DMS153 (cell line): ENCODE measurements at regions not wholly inside any gene's neighbourhood (a gene's known extent, or its start where the extent isn't known, plus 50 kb on each side); places are given as distances from the start of the nearest gene placed in this dataset.

Experiments
- DNase-seq: peaks from one replicate; lab custom pipeline; 2025; lab: John Stamatoyannopoulos, UW

GRCh38 chr13:39858794-39859193 is 203.3 kb downstream of the COG6 start:
- DNase-seq = no peak

DNA sequence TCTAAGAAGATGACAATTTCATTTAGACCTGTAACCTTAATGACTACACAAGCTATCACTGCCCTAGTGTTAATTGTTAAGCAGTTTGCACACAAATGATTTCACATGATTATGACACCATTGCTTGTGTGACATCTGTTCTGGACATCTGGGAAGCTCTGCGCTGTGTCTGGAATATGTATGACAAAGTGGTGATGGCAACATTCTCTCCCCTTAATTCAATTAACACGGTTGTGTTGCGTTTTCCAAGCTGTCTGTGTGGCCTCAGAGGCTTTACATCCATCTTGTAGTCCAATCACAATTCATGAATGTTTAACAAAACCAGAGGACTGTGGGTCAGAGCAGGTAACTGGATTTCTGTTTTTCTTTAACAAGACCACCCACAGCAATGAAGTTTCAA is 204.4 kb downstream of the COG6 start:
- DNase-seq = no peak

DNA sequence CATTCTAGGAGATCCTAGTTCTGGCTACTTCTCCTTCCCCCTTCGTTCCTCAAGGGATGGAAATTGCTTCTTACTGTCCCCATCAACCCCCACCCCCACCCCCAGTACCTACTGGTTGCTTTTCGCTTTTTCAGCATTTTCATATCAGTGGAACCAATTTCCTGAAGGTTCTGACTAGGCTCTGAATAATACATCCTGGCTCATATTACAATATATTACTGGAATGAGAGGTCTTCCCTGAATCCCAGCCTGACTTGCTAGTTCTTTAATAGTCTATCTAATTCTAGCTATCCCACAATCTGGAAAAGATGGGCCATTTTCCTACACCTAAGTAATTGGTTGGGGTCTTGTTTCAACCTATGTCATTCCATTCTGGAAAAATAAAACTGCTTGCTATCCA is 207.4 kb downstream of the COG6 start:
- no peak for DNase-seq

- DNase-seq = no peak
Measured at GRCh38 chr13:39864221-39864620, 208.8 kb downstream of the COG6 start.

DNA sequence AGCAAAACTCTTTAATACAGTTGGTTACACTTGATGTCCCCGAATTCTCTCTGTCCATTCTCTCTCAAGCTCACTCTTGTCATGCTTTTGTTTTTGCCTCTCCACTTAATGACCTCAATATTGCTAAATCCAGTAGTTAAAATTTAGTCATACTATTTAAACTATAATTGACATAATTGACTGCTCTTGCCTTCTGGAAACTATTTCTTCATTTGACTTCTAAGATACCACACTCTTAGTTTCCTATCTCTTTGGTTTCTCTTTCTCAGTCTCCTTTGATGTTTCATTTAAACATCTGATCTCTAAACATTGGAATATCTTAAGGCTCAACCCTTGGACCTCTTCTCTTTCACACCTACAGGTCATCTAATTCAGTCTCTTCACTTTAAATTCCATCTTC is 211.3 kb downstream of the COG6 start:
- no peak for DNase-seq

DNA sequence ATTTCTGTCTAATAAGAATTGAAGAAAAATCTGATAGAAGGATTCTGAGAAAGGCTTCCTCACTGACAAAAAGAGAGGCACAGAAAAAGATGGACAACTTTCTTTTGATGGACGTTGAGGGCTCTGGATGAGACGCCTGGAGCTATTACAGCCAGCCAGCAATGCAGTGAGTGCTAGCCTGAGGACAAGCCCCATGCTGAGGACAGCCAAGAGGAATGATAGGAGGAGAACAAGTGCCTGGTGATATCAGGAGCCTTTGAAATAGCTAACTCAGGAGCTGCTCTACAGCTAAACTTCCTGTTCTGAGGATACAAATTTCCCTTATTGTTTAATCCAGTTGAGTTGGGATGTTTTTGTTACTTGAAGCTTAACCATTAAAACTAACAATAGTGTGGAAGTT is 212.3 kb downstream of the COG6 start:
- no peak for DNase-seq

DNA sequence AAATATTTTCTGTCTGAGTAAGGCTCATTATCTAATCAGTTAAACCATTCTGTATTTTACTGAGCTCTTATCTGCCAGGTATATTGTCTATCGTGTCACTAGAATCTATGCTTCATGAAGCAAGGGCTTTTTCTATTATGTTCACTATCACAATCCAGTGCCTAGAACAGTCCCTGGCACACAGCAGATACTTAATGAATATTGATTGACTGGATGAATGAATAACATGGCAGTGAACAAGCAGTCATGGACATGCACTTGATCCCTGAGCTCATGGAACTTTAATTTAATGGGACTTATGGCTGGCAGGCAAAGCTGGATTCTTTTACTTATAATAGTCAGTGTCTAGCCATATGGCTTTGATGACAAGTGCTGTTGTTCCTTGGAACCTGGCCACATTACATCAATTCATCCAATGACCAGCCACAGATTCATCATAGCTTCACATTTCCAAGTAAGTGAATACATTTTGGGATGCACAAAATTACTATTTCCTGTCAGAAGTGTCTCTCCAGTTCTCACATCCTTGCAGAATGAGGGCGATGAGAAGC is 214.8 kb downstream of the COG6 start:
- no peak for DNase-seq

DNA sequence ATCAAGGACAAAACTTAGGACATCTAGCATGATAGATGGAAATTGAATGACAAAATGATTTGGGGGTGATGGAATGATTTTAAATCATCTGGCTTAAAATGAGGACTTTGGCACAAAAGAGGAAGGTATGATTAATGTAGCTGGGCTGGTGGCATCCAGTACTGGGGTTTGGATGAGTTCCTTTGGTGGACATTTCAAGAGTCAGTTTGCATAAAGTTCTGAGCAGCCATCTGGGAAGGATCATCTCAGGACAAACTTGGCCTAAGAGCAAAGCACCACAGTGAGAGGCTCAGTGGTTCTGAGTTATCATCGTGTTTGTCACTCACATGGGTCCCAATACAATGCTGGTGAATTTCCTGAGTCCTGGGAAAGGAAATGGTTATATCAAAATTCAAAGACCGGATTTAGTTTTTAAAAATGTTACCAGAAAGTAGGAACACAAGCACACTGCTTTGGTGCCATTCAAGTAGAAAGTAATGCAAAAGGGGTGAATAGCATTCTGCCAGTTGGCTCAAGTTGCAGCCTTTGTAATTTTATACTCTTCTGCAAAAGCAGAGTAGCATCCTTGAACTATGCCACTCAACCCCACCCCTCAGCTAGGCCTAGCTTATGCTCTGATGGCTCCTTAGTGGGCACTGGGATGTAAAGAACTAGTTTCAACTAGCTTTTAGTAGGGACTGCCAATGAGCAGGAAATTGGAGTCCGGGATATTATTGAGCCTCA is 219.0 kb downstream of the COG6 start:
- no peak for DNase-seq

DNA sequence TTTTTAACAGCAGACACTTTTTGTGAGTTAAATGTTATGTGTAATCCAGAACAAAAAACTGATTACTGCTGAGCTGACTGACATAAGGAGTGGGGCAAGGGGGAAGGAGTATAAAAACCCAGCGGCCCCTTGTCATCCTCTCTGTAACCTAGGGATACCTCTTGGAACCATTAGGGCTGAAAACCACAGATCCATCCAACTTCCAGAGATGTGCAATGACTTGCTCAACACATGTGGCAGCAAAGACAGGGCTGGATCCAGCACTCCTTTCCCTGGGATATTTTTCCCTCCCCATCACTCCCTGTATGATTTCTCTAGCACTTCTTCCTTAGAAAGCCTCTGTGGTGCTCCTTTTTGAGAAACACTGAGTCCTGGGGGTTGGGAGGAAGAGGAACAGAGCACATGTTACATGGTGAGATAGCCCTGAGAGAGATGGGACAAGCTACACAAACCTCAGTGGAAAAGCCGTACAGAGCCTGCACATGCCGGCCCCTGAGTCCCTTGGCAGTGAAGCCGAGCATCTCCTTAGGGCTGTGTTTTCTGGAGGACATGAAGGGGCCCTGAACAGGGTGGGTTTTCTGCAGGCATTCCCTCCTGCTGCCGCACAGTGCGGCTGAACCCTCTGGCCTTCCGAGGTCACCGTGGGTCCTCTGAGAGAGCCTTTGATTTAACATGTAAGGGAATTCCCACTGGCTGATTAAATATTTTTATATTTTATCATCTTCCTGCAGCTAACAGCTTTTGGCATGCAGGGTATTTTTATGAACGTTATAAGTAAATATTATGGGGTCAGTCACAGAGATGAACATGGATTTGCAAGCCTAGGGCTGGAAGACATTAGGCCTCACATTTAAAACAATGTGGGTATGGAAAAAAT is 219.9 kb downstream of the COG6 start:
- DNase-seq = no peak

GRCh38 chr13:39876258-39876657 is 220.8 kb downstream of the COG6 start:
- DNase-seq = no peak

DNA sequence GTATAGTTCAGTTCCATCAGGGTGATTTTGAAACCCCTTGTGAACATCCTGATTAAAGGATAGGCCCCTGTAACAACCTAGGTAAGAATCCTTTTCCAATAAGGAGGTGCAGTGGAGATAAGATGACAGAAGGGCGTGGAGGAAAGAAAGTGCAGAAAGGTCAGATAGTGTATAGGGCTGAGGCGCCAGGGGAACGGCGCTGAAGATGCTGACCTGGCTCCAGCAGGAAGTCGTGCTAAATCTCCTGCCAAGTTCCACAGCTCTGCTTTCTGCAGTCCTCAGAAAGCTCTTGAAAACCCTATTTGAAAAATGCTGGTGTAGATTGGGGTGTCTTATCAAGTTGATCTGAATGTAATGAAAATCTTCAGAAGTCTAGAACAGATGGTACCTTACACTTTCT is 221.7 kb downstream of the COG6 start:
- no peak for DNase-seq

GRCh38 chr13:39879286-39880035 is 224.0 kb downstream of the COG6 start:
- DNase-seq = no peak

DNA sequence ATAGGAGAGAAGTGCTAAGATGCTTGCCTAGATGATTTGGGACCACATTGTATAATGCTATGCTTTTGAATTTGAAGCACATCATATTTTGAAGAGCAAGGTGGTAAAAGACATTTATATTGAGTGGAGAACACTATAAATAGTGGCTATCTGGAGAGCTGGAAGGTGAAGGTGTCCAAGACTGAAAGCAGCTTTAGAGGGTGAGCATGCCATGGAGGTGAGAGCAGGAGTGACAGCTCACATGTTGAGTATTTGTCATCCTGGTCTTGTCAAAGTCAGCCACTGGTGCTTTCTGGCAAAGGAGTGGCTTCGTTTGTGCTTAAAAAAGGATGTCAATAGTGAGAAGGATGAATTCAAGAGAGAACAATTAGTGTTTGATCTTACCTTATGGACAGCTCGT is 225.9 kb downstream of the COG6 start:
- no peak for DNase-seq

- no peak for DNase-seq
Measured at GRCh38 chr13:39881887-39882286, 226.4 kb downstream of the COG6 start.

DNA sequence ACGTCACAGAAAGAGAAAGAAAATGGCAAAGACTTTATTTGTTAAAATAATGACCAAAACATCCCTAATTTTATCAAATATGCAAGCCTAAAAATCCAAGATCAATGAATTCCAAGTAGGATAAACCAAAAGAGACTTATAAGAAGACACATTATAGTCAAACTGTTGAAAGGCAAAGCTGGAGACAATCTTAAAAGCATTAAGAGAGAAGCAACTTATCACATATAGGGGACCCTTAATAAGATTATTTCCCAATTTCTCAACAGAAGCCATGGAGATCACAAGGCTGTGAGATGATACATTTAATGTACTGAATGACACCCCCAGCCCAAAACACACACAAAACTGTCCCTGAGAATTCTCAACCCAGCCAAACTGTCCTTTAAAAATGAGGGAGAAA is 228.7 kb downstream of the COG6 start:
- DNase-seq = no peak

GRCh38 chr13:39886336-39886735 is 230.9 kb downstream of the COG6 start:
- DNase-seq = no peak

DNA sequence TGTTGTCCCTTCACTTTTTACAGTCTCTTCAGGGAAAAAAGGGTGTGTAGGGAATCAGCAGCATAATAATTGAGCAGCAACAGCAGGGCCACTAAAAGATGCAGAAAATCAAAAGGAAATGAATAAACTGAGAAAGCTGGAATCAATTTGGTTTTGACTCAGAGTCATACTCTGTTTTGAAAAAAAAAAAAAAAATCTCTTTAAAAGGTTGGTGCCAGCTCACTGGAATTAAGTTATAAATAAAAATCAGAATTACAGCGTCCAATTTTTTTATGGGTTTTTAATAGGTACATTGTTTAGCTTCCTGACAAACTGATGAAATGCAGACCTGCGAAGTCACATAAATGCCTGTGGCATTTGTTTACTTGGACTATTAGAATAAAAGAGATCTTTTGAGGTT is 231.9 kb downstream of the COG6 start:
- no peak for DNase-seq

- no peak for DNase-seq
Measured at GRCh38 chr13:39888865-39889810, 233.7 kb downstream of the COG6 start.

- no peak for DNase-seq
Measured at GRCh38 chr13:39890537-39890936, 235.1 kb downstream of the COG6 start.

DNA sequence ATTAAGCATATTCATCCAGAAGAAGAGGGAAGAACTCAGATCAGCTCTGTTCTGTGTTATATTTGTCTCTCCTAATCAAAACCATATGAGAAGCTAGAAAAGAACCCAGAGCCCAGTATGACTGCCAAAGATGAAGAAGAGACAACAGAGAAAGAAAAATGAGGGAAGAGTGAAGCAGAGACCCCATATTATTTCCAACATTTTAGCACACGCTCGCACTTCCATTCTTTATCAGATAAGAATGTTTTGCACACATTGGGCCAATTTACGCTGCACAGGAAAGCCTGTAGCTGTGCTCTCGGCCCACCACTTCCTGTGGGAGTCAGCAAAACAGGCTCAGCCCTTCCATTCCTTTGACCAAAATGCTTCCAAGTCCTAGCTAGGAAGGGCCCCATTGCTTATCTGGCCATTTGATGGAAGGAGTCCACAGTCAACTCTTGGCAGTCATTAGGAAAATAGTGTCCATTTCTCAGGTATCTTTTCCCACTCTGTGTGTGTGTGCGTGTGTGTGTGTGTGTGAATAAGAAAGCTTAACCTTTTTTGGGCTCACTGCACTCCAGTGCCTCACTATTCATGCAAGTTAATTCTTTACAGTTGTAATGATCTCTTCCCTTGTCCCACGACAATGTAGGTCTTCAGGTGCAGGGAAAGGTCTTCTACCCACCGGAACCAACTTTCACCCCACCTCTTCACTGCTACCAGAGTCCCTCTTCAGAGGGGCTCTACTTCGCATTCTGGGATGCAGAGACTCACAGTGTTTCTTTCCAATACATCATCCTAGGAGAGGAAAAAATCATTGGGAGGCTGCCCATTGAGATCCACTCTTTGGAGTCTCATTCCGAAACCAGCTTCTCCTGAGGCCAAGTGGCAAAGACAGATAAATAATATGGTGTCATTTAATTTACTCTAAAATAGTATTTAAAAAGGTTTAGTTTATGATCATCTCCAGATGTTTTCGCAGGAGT is 237.5 kb downstream of the COG6 start:
- no peak for DNase-seq
